ENCODE measurements at regions not wholly inside any gene's neighbourhood (a gene's known extent, or its start where the extent isn't known, plus 50 kb on each side); places are given as distances from the start of the nearest gene placed in this dataset.

DNA sequence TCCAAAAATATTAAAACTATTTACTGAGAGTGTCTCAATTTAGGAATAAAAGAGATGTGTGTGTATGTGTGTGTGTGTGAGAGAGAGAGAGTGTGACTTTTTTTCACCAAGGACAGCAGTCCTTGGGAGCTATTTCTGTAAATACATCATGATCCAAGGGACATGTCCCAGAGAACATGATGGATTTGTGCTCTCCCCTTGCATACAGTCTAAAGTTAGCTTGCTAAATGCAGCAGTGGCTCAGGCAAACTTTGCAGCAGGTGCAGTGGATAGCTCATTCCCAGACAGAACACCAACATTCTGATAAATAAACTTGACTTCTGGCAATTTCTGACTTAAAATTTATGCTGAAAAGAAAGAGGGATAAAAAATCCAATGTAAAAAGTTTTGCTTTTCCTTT is 55.4 kb upstream of the SGCD start:
- TF ChIP-seq, protein P1, sequence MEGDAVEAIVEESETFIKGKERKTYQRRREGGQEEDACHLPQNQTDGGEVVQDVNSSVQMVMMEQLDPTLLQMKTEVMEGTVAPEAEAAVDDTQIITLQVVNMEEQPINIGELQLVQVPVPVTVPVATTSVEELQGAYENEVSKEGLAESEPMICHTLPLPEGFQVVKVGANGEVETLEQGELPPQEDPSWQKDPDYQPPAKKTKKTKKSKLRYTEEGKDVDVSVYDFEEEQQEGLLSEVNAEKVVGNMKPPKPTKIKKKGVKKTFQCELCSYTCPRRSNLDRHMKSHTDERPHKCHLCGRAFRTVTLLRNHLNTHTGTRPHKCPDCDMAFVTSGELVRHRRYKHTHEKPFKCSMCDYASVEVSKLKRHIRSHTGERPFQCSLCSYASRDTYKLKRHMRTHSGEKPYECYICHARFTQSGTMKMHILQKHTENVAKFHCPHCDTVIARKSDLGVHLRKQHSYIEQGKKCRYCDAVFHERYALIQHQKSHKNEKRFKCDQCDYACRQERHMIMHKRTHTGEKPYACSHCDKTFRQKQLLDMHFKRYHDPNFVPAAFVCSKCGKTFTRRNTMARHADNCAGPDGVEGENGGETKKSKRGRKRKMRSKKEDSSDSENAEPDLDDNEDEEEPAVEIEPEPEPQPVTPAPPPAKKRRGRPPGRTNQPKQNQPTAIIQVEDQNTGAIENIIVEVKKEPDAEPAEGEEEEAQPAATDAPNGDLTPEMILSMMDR (IDR thresholded peaks at IDR 0.05; ENCODE audit: insufficient read depth, low read depth, low read length, missing control alignments) = no peak
- no peak for DNase-seq (ENCODE audit: low read depth)
- H3K4me3 ChIP-seq (ENCODE audit: low read length) = no peak overlapping the region

DNA sequence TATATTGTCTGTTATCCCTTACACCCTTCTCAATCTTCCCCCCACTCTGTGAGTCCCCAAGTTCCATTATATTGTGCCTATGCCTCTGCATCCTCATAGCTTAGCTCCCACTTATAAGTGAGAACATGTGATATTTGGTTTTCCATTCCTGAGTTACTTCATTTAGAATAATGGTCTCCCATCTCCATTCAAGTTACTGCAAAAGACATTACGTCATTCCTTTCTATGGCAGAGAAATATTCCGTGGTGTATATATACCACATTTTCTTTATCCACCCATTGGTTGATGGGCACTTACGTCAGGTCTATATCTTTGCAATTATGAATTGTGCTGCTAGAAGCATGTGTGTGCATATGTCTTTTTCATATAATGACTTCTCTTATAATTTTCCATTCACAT is 54.8 kb upstream of the SGCD start:
- no peak for DNase-seq (ENCODE audit: low read depth)
- TF ChIP-seq, protein P1 (IDR thresholded peaks at IDR 0.05; ENCODE audit: insufficient read depth, low read depth, low read length, missing control alignments) = no peak
- no peak overlapping the region for H3K4me3 ChIP-seq (ENCODE audit: low read length)

DNA sequence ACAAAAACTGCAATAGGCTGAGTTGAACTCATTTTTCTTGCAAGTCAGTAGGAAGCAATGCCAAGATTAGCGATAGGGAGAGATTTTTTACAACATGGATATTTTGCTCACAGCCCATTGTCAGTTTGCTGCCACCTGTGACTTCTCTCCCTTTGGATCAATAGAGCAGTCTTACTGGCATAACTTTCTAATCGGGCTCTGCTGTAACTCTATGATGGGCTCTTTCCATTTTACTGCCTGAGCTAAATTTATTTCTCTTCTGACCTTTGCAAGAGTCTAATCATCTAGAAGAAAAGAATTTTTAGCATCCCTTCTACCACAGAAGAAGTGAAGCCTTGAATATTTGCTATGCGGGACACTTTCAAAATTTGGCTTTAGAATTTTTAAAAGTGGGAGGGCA is 53.6 kb upstream of the SGCD start:
- no peak overlapping the region for H3K4me3 ChIP-seq (ENCODE audit: low read length)
- no peak for DNase-seq (ENCODE audit: low read depth)
- TF ChIP-seq, protein P1 (IDR thresholded peaks at IDR 0.05; ENCODE audit: insufficient read depth, low read depth, low read length, missing control alignments) = no peak

DNA sequence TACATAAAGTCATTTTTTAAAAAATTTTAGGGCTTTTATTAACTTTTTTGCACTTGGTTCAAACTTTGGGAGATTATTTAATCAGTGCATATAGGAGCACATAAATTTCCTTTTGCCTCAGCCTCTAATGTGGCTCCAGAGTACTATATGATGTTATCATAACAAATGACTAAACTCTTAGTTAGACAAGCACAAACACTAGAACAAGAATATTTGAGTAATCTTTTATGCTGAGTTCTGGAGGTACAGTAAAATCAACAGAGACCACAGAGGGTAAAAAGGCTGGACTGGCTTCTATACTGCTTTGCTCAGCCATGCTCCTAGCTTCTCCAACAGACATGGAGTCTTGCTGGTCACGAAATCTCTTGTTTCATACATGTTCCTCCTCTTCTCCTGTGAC is 52.5 kb upstream of the SGCD start:
- TF ChIP-seq, protein P1 (IDR thresholded peaks at IDR 0.05; ENCODE audit: insufficient read depth, low read depth, low read length, missing control alignments) = no peak
- no peak for DNase-seq (ENCODE audit: low read depth)
- no peak overlapping the region for H3K4me3 ChIP-seq (ENCODE audit: low read length)
